ENCODE measurements at regions not wholly inside any gene's neighbourhood (a gene's known extent, or its start where the extent isn't known, plus 50 kb on each side); places are given as distances from the start of the nearest gene placed in this dataset.
A peak's percentile ranks its signal among the peaks of the same experiment; 100 is the strongest.

- no peak for DNase-seq
Measured at GRCh38 chr1:232555494-232556210, 74.3 kb downstream of the SIPA1L2 start.

- no peak for DNase-seq
Measured at GRCh38 chr1:232554409-232554808, 75.5 kb downstream of the SIPA1L2 start.

DNA sequence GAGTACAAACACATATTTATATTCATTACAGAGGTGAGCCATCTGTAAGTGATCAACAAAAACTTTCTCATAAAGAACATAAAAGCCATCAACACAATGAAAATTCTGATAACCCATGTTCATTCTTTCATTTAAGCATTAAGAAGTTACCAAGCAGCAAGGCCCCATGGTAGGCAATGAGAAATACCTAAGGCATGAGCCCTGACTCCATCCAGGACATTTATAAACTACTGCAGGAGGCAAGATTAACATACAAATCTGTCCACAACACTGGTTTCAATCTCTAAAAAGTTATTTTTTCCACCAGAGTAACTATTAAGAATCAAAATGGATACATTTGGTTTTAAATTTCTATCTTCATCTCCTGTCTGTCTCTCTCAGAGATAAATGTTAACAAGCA is 76.1 kb downstream of the SIPA1L2 start:
- DNase-seq, result no peak

- no peak for DNase-seq
Measured at GRCh38 chr1:232553050-232553754, 76.7 kb downstream of the SIPA1L2 start.

GRCh38 chr1:232551386-232551785 is 78.5 kb downstream of the SIPA1L2 start:
- no peak for DNase-seq

- DNase-seq, result no peak
Measured at GRCh38 chr1:232550007-232550406, 79.9 kb downstream of the SIPA1L2 start.

DNA sequence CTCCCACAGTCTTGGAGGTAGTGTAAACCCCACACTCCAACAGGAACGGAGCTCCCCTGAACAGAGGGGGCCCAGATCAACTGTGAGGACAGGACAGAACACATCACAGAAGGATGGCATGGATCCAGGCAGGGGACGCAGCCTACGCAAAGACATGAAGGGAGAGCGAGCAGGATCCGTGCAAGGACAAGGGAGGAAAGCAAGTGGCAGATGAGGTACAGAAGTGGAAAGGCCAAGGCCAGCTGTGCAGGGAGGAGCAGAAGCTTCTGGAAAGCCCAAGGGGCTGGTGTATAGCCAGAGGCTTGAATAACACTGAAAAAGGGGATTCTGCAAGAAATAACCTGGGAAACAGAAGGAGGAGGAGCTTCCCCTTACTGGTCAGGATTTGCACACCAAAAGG is 81.2 kb downstream of the SIPA1L2 start:
- DNase-seq, result no peak

DNA sequence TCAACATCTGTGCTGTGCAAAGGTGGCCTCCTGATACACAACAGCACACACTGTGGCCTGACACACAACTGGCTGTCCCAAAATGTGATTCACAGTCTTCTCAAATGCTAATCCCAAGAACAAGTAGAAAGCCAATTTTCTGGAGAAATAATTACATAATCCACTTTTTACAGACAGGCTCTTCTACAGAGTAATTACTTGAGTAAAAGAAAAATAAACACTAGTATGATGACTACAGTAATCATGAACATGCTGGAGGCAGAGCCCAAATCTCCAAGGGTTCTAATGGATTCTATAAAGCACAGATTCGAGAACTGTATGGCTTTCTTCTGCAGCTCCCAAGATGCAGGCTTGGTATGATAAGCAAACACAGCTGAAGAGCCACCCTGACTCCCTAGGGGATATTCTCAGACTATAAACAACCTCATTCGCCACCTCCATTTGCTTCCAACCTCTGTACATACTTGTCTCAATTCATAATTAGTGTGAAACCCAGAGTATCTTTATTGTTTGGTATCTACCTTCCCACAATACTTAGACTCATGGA is 81.9 kb downstream of the SIPA1L2 start:
- DNase-seq, result peak; percentile 41

DNA sequence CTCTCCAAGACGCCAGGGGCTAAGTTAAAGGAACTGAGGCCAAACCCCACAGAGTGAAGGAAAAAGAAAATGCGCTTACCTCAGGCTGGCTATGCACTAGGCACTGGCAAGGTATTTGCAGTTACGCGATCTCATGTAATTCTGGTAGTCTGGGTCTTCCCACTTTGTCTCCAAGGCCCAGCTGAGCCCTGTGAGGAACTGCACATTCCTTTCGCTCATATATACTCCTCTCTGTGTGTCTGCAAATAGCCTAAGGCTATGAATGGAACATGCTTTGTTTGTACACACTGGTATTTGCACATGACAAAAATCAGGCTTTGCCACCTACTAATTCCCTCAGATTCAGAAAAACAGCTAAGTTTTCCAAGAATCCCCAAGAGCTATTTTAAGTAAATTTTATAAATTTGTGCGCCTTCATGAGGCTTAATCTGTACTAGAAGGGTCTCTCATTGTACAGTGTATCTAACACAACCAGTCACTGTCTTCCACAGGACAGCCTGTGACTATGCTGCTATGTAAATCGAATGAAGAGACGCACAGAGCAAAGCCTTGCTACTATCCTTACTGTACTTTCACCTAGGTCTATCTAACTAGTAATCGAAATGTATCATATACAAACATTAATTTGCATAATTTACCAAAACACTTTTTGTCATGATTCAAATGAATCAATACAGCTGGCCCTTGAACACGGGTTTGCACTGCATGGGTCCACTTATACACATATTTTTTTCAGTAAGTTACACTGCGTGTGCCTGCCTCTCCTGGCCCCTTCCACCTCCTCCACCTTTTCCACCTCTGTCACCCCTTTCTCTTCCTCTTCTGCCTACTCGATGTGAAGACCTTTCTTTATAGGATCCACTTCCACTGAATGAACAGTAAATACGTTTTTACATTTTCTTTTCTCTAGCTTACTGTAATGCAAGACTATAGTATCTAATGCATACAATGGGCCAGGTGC is 87.0 kb downstream of the SIPA1L2 start:
- DNase-seq, result no peak

DNA sequence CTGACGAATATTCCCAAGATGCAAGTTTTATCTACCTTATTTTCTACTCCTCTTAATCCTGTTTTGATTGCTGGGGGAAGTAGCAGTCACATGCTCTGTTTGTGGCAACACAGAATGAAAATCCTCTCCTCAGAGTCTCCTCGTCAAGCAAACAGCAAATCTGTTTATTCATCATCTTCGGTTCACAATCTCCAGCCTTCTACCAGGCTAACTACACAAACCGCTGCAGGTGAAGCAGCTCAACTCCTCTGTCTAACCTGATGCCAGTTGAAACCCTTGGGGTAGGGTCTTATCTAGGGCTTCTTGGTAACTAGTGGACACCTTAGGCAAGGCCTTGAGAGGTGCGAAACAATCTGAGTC is 91.0 kb downstream of the SIPA1L2 start:
- no peak for DNase-seq

GRCh38 chr1:232538224-232538942 is 91.5 kb downstream of the SIPA1L2 start:
- peak; percentile 78 for DNase-seq

- no peak for DNase-seq
Measured at GRCh38 chr1:232534552-232535517, 95.1 kb downstream of the SIPA1L2 start.

- peak; percentile 16 for DNase-seq
Measured at GRCh38 chr1:232533328-232533727, 96.6 kb downstream of the SIPA1L2 start.

DNA sequence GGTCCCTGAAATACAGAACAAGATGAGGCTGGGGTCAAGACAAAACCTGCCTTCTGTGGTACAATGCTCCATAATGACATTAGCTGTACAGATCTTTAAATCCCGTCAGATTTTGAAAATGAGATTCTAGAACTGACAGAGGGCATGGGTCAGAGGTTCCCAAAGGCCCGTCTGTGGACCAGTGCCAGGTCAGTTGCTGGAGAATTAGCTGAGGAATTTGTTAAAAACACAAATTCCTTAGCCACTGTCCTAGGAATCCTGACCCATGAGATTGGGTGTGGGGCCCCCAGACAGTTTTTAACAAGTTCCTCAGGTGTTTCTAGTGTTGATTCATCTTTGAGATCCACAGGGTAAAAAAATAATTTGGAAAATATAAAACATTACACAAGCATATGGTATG is 97.0 kb downstream of the SIPA1L2 start:
- DNase-seq, result no peak

DNA sequence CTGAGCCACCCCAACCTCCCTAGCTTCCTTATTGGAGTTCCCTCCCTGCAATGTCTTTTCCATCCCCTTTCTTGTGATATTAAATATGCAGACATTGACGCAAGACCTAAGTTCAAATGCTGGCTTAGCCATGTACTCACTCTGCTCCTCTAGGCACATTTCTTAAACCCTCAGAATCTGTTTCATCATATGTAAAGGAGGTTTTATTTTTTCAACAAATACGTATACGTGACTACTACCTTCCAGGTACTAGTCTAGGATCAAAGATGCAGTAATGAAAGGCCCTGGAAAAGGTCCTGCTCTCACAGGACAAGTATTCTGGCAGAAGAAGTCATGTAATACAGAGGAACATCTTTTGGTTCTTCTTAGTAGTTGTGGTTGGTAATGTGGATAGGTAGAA is 98.6 kb downstream of the SIPA1L2 start:
- no peak for DNase-seq

GRCh38 chr1:232529747-232530146 is 100.2 kb downstream of the SIPA1L2 start:
- DNase-seq, result no peak

DNA sequence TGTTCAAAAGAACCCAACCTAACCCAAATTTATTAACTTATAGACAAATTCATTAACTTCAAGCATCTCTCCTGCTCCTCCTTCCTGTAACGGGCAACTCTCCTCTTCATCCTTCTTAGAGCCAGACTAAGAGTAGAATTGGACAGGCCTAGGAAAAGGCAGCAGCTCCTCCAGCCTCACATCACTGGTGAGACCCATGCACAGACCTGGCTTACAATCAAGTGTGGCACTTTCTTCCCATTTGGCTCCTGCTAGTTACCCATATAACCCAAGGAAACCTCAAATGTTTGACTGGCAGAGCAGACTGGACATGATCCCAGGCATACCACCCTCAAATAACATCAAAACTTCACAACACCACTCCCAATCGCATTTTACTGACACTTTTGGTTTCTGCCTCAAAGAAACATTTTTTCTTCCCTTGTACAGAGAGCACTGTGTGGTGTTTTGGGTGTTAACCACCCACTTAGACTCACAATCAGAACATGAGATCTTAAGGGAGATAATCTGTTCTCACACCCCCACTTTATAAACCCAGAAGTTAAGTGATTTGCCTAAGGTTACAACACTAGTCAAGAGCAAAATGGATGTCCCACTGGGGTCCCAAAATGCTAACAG is 101.4 kb downstream of the SIPA1L2 start:
- no peak for DNase-seq

GRCh38 chr1:232524056-232524455 is 105.9 kb downstream of the SIPA1L2 start:
- no peak for DNase-seq

DNA sequence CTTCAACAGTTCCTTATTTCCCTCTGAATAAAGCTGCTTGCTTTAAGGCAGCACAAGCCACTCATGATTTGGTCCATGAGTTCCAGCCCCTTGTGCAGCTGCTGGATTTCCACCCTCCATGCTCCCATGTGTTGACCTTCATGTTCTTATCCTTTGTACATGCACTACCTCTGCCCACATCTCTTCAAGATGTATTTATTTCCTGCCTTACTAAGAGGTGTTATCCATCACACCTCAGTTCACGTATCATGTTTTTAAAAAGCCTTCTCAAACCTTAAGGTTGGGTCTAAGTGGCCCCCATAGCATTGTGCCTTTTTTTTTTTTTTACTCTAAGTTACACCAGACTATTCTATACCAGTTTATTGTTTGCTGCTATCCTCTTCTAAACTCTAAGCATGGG is 107.7 kb downstream of the SIPA1L2 start:
- DNase-seq, result no peak

DNA sequence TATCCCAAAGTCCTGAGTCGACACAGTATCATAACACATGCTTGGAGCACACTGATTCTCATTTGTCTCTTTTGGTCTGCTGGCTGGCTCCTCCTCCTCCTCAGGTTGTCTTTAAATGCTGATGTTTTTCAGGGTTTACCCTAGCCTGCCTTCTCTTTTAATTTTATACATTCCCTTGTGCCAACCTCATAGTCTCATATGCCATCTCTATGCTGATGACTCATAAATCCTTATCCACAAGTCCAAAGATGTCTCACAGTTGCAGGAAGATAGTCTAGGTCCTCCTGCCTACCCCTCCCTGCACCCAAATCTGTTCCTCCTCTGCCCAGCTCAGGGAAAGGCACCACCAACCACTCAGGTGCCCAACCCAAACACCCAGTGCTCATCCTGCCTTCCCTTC is 108.3 kb downstream of the SIPA1L2 start:
- no peak for DNase-seq

GRCh38 chr1:232519186-232519585 is 110.7 kb downstream of the SIPA1L2 start:
- no peak for DNase-seq
